Epithelial cell of esophagus (primary cell): ENCODE measurements at regions not wholly inside any gene's neighbourhood (a gene's known extent, or its start where the extent isn't known, plus 50 kb on each side); places are given as distances from the start of the nearest gene placed in this dataset.

ENCODE experiments used
- DNase-seq: peaks from one replicate; pipeline ENCODE4 v3.0.0; 2010; ENCODE audit warnings: low read depth
- H3K4me3 ChIP-seq: 2 replicates; pipeline ENCODE4 v1.5.1; 2011; ENCODE audit warnings: mild to moderate bottlenecking, low read length, control low read depth
- TF ChIP-seq, protein P1 (sequence below): IDR thresholded peaks from 2 replicates; pipeline ENCODE4 v1.5.1; 2011; ENCODE audit warnings: low read depth, mild to moderate bottlenecking, low read length, control low read depth, inconsistent platforms; ENCODE audit not compliant: insufficient read depth; ENCODE audit errors: missing control alignments

DNA sequence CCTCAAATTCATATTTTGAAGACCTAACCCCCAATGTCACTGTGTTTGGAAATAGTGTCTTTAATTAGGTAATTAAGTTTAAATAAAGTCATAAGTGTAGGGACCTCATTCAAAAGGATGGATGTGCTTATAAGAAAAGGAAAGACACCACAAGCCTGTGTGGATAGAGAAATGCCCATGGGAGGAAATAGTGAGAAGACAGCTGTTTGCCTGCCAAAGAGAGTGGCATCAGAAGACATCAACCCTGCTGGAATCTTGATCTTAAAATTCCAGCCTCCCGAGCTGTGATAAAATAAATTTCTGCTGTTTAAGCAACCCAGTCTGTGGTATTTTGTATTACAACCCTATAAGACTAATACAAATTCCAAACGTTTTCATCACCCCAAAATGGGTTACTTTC lies 1867.9 kb upstream of the NUDT12 start:
- H3K4me3 ChIP-seq = no peak overlapping the region
- no peak for DNase-seq
- TF ChIP-seq, protein P1, sequence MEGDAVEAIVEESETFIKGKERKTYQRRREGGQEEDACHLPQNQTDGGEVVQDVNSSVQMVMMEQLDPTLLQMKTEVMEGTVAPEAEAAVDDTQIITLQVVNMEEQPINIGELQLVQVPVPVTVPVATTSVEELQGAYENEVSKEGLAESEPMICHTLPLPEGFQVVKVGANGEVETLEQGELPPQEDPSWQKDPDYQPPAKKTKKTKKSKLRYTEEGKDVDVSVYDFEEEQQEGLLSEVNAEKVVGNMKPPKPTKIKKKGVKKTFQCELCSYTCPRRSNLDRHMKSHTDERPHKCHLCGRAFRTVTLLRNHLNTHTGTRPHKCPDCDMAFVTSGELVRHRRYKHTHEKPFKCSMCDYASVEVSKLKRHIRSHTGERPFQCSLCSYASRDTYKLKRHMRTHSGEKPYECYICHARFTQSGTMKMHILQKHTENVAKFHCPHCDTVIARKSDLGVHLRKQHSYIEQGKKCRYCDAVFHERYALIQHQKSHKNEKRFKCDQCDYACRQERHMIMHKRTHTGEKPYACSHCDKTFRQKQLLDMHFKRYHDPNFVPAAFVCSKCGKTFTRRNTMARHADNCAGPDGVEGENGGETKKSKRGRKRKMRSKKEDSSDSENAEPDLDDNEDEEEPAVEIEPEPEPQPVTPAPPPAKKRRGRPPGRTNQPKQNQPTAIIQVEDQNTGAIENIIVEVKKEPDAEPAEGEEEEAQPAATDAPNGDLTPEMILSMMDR = no peak

DNA sequence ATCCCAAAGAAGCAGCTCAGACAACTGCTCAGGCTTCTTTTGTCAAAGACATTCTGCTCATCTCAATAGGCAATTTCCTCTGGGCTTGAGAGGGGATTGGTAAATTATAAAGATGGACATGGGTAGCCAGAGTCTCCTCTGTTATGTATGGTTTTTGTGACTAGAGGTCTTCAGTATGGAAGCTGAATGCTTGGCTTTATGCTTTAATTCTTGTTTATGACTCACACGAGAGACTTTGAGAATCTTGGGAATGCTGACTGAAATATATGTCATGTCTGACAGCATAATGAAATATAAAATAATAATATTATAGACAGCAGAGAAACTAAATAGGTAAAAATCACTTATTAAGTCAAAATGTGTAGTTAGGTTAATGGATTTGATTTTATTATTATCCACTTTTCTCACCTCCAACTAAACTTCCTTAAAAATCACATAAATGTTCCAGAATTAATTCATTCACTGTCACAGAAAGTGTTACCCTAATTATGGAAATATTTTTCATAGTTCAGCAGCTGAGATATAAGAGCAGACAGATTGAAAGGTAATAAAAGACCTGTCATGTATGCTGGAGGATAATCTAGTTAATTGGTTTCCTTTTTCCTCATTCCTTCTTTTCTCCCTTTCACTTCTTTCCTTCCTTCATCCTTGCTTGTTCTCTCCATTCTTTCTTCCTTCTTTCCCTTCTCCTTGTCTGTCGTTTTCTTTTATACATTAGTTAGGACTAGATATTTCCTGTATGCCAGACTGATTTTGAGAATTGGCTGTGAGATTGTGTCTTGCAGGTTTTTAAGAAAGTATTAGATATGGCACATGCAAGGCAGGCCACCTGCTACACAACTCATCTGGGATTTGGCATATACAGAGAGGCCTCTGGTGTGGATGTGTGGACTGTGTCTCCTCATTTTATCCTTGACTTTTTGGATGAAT lies 1866.1 kb upstream of the NUDT12 start:
- TF ChIP-seq, protein P1 = no peak

DNA sequence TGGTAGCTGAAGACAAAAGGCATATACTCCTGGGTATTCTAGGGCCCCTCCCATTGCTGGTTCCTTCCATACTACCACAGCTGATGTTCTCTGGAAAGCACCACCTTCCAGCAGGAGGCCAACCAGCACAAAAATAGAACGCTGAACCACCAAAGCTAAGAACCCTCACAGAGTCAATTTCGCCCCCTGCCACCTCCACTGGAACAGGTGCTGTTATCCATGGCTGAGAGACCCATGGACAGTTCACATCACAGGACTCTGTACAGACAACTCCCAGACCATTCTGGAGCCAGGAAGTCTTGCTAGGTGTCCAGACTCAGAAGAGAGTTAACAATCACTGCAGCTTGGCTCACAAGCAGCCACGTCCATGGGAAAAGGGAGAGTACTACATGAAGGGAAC lies 1851.5 kb upstream of the NUDT12 start:
- no peak overlapping the region for H3K4me3 ChIP-seq
- DNase-seq = no peak
- TF ChIP-seq, protein P1 = no peak

More for the DNA sequence above, 1866.1 kb upstream of the NUDT12 start:
- no peak overlapping the region for H3K4me3 ChIP-seq
- DNase-seq = no peak

DNA sequence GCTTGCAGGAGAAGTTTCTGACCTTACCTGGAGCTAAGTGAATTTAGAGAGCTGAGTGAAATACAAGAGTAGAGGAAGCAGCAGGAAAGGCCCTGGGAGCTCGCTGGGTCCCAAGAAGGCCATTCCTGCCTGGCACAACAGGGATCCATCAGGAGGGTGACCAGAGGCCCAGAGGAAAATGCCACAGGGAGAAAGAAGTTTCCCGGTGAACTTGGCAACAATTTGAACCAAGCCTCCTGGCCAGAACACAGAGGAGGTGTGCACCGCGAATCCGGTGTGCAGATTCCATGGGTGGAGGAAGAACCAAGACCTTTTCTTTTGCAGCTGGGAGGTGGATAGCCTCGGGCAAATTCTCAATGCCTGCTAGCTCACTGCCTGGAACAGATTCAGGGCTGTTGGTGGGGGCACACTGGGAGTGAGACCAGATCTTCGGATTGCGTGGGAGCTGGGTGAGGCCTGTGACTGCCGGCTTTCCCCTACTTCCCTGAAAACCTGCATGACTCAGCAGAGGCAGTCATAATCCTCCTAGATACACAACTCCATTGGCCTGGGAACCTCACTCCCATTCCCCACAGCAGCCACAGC lies 1850.9 kb upstream of the NUDT12 start:
- DNase-seq = peak; percentile 8

DNA sequence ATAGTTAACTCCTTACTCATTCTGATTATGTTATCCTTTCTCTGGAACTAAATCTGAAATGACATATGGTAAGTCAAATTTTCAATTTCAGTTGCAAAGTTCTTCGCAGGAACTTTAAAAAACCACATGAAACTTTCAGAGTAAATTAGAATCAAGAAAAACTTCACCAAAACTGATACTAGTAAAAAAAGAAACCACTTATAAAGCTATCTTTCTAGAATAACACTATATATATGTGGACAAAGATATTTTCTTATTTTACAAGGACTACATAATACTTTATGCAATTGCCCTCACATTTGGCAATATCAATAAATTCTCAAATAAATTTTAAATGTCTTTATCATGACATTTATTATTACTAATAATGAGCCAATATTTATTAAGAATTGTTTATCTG lies 1847.1 kb upstream of the NUDT12 start:
- DNase-seq = no peak
- no peak overlapping the region for H3K4me3 ChIP-seq
- TF ChIP-seq, protein P1 = no peak

More for the DNA sequence above, 1850.9 kb upstream of the NUDT12 start:
- no peak overlapping the region for H3K4me3 ChIP-seq
- TF ChIP-seq, protein P1 = no peak

DNA sequence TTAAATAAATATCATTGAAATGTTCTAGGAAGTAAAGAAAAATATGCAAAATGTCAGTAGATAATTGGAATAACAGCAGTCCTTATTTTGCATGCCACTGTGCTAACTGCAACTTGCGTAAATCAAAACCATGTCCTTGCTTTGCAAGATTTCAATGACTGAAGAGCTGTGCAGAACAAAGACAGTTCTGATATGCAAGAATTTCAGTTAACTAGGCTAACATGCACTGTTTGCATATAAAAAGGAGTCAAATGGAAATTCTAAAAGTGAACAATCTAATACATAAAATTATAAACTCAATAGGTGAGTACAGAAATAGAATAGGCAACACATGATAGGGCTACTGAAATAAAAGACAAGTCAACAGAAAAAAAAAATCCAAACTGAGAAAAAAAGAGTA lies 1844.6 kb upstream of the NUDT12 start:
- TF ChIP-seq, protein P1 = no peak
- H3K4me3 ChIP-seq = no peak overlapping the region
- no peak for DNase-seq
